Muscle of arm (tissue), 1 donor: ENCODE measurements at regions not wholly inside any gene's neighbourhood (a gene's known extent, or its start where the extent isn't known, plus 50 kb on each side); places are given as distances from the start of the nearest gene placed in this dataset.
"Not testable (repeated sequence)": the region's sequence is repeated elsewhere in the genome, so short reads cannot be mapped to it uniquely, and the experiment has no call there.

ENCODE experiments used
- DNase-seq: peaks from one replicate; pipeline ENCODE4 v3.0.0-alpha.2; 2013

DNA sequence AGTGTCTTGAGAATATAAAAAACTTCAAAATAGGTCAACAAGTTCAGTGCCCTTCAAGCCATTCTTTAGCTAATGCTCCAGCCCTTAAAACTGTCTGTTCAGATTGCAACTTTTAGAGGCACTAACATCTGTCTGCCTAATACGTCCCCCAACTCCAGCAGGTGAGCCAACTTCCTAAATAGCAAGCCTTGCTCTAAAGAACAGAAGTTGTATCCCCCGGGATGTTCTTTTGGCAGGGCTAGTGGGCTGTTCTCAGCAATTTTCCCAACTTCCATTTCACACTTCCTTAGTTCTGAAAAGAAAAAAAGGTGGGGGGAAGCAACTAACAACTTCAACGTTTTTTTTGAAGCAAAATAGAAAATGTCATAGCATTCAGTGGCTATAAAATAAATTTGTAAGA lies 290.0 kb upstream of the PTCHD4 start:
- DNase-seq = peak; percentile 87

DNA sequence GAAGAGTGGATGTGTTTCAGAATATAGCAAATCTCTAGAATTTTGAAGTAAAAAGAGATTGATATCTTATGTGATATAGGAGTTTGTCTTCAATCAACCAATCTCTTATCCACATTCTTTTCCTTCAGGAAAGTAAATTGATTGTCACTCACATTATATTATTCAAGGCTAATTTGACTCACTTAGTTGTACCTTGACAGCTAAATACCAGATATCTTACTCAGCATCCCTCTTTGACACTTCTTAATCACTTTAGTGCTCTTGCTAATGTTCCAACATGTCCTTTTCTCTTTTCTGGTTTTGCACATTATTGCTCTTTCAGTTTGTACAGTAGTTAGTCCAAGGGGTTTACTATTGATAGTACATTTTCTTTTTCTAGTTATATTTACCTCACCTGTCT lies 286.9 kb upstream of the PTCHD4 start:
- DNase-seq = no peak

DNA sequence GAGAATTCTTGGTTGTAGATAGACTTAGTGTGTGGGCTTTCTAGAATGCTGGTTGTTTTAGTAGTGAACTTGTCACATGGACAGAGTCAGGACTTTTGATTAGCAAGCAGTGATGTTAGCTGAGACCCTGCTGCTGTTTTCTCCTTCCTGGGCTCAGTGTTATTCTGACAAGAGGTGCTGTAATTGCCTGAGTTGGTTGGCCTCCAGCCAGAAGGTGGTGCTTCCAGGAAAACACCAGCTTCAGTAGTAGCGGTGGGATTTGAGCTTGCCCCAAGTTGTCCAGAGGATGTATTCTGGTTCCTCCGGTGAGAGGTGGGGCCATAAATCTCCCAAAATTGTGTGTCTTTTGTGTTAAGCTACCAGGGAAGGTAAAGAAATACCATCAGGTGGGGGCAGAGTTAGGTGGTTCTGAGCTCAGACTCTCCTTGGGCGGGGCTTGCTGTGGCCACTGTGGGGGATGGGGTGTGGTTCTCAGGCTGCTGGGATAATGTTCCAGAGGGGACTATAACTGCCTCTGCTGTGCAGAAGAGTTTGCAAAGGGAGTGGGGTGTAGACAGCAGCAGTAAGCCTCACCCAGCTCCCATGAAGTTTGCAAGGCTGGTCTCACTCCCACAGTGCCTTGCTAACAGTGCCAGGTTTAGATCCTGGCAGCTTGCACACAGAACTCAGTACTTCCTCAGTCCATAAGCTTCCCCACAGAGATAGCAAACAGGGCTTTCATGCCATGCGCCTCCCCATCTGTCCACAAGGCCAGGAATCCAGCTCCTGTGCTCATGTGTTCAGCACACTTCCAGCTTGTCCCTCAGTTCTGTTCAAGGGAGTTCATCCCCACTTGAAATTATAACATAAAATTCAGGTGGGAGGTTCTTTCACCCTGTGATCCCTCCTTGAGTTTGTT lies 278.4 kb upstream of the PTCHD4 start:
- DNase-seq = no peak

DNA sequence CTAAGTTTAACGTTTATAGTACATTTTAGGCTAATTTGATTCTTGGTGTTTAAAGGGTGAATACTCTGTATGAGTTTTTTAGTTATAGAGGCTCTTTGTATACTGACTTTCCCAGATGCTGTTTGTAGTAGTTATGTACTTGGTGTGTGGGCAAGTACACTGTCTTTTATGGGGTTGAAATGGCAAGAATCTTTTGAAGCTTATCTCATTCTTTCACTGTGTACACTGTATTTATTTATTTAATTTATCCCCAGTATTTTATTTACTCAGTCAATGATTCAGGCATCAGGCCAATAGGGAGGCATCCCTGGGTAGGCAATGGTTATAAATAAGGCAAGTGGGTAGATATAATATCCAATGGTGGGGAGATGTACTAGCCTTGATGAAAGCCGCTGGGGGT lies 277.0 kb upstream of the PTCHD4 start:
- DNase-seq = no peak

DNA sequence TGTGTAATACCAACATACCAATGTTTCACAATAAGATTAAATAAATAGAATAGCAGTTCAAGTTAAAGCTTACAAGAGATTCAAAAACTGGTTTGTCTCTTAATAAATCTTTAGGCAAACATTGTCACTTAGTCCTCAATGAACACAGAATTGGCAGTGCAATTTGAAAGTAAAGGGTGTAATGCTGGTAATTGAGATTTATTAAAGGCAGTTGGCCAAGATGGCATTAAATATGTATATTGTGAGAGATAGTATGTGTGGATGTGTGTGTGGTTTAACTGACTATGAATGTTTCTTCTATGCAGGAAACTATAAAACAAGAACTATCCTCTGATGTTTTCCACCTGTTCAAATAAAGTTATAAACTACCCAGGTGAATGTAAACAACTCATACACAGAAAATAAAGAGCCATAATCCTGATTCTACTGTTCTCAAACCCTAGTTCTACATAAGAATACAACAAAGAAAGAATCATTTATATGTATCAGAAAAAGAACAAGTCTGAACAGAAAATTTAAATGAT lies 267.9 kb upstream of the PTCHD4 start:
- DNase-seq = no peak

DNA sequence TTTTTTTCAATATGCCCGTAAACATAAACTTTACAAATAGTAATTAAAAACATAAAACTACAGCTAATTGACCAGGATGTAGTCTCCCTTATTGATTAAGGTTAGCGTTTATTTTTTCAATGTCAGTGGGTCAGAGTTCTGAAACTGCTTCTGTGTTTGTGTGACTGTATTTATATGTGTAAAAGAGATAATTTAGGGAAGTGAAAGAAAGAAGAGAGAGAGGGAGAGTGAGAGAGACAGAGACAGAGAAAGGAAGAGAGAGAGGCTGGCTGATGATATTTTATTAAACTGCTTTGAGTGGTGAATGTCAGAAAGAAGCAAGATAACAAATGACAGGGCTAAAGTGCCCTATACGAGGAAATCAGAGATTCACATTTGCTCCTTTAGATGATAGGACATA lies 266.1 kb upstream of the PTCHD4 start:
- DNase-seq = no peak

DNA sequence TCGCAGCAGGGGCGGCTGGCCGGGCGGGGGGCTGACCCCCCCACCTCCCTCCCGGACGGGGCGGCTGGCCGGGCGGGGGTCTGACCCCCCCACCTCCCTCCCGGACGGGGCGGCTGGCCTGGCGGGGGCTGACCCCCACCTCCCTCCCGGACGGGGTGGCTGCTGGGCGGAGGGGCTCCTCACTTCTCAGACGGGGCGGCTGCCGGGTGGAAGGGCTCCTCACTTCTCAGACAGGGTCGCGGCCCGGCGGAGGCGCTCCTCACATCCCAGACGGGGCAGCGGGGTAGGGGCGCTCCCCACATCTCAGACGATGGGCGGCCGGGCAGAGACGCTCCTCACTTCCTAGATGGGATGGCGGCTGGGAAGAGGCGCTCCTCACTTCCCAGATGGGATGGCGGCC lies 260.2 kb upstream of the PTCHD4 start:
- not testable (repeated sequence) for DNase-seq

DNA sequence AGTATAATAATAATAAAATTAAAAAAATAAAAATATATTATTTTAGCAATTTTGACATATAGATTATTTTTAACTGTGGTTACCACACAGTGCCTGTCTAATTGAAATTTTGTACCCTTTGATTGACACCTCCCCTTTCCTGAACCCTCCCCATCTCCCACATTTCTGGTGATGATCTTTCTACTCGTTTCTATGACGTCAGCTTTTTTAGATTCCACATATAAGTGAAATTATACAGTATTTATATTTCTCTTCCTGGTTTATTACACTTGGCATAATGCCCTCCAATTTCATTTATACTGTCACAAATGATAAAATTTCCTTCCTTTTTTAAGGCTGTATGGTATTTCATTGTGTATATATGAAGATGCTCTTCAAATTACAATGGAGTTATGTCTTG lies 258.1 kb upstream of the PTCHD4 start:
- no peak for DNase-seq

DNA sequence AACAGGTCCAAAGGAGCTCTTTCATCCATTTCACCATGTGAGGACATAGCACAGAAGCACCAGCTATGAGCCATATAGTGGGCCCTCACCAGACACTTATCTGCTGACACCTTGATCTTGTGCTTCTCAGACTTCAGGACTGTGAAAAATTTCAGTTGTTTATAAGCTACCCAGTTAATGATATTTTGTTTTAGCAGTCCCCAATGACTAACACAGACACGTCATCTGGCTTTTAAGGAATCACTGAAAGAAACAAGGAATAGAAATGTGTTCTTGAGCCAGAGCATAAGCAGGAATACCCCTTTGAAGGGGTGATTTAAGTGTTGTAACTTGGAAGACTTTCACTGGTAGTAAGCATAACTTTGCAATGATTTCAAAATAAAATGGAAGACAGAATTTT lies 214.7 kb upstream of the PTCHD4 start:
- DNase-seq = no peak

DNA sequence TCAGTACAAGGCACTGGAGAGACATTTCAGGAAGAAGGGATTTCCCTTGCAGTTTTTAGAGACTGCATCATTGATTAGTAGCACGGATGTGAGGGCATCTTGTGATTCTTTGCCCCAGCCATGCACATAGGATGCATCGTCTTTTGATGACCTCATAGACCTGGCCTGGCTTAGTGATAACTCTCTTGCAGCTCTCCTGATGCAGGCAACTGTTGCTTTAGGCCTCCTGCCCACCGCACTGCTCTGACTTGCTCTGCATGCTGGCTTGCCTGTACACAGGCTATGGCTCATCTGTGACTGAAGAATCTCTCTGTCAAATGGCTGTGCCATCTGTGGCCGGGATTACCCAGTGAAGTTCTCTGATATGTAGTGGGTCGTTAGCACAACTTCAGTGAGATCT lies 207.7 kb upstream of the PTCHD4 start:
- no peak for DNase-seq

DNA sequence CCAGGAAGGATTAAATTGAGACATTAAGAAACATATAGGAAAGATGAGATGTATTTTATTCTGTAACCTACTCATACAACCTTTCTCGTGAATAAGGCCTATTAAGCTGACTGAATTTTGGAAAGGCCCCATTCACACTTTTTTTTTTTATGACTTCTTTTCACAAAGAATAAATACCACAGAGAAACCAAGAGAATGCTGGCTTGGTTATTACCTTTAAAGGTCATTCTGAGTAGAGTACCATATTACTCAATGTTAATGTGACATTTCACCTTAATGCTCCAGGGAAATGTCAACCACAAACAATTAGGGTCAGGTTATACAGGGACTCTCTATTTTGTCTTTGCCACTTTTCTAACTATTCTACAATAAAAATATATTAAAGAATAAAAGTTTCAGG lies 204.9 kb upstream of the PTCHD4 start:
- DNase-seq = no peak

DNA sequence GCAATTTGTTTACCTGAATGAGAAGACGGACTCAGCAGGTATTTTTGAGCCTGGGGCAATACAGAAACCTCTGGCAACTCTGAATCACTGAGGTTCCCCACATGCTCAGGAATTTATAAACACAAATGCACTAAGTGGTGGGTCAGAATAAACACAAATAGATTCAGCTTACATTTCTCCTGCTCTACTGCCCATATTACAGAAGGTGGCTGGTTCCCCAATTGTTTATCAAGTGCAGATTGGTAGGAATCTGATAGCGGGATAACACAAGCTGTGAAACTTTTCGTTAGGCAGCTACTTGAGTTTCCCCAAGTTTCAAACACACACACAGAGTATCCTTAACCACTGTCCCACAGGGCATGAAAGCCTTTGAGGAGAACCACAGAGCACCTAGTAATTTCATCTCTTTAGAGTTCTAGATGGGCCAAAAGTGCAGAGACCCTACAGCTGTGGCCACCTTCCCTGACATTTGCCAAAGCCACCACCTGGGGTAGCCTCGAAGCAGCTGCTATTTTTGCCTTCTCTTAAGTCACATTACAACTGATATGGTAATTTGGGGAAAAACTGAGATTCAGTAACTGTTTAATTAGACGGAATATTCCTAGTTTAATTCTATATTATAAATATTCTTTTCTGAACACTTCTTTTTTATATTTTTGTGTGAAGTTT lies 204.2 kb upstream of the PTCHD4 start:
- DNase-seq = no peak

DNA sequence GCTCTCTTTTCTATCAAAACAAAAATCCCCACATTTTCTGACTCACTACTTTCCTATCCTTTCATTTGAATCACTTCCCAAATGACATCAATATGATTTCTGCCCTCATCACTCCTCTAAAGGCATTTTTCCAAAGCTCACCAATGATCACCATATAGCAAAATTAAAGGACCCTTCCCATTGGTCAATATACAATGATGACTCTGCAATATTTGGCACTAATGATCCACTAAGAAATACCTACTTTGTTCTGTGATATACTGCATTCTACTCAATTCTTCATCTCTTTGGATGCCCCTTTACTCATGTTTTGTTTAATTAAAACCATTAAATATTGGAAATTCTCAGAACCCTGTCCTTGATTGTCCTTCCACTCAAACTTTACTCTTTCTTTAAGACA lies 200.3 kb upstream of the PTCHD4 start:
- DNase-seq = no peak

DNA sequence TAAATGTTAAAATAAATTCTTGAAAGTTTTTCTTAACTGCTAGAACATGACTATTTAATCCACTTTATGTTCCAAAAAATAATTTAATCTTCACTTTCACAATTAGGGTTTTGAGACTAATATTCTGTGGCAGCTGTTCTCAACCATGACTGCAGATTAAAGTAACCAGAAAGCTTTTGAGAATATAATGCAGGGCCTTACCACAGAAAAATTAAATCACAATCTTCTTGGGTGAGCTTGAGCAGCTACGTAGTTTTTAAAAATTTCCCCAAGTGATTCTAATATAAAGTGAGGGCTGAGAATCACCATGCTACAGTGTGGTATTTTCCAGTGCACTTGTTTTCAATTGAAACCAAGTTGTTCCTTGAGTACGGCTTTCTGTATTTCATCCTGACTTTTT lies 196.6 kb upstream of the PTCHD4 start:
- DNase-seq = no peak

DNA sequence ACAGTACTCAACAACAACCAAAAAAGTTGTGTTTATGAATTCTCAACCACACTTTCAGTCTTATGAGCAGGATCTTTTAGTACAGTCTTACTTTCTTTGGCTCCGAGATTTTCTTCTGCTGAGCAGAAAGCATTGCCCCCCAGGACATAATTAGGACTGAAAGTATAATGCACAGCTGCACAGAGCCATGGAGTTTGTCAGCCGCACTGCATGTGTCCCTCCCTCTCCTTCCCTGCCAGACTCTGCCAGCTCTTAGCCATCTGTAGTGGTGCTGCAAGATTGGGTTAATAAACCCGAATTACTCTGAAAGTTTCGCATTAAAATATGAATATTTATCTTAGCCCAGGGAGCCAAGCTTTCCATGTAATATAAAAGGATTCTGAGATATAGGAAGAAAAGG lies 179.6 kb upstream of the PTCHD4 start:
- DNase-seq = no peak

DNA sequence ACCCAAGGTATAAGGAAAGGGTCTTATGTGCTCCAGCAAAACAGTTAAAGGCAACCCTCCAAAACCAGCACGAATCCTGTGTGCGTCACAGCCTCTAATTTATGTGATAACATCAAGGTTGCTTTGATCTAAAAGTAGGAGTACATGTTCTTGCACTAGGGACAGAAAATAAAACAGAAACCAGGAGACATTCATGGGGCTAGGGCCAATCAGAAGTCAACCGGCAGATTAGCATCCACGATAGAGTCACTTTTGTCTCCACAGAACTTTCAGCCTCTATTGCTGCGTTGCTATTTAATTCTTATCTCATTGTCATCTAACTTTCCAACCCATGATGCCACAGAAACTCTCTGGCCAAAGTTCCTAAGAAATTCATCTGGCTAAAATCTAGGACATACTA lies 178.8 kb upstream of the PTCHD4 start:
- no peak for DNase-seq

DNA sequence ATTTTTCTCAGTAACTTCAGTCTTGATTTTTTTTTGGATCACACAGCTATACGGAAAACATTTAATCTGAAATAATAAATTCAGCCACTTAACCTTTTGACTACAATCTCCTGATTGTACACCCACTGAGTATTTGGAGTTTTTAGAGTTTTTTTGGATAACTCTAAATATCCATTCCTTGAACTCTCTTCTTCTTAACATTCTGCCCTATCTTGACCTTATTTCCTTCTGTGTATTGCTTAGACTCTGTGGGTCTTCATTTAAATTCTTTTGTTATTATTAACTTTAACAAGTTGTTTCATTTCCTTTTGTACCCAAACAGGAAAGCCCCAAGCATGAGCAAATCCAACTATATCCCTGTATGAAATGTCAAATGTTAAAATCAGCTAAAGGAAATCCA lies 170.2 kb upstream of the PTCHD4 start:
- DNase-seq = no peak

DNA sequence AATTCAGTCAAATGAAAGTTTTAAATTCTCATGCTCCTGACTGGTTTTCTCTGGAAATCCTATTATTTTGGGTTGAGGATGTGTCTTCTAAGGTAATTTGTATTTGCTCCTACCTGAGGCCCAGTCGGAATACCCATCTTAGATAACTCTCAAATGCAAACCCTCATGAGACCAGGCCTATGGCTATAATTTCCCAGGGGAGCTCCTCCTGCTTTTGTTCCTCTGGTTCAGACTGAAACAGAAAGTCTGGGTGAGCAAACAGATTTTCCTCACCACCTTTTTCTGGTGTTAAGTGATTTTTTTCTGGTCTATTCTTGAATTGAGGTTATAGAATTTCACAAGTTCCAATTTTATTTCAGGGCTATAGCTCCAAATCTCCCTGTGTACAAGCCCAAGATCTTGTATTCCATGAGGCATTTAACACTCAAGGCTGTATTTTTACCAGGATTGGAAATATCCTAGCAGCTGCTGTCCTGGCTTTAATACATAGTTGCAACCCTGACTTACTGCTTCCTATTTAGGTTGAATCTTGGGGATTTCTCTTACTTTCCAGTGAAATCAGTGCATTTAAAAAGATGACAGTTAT lies 169.1 kb upstream of the PTCHD4 start:
- DNase-seq = no peak

DNA sequence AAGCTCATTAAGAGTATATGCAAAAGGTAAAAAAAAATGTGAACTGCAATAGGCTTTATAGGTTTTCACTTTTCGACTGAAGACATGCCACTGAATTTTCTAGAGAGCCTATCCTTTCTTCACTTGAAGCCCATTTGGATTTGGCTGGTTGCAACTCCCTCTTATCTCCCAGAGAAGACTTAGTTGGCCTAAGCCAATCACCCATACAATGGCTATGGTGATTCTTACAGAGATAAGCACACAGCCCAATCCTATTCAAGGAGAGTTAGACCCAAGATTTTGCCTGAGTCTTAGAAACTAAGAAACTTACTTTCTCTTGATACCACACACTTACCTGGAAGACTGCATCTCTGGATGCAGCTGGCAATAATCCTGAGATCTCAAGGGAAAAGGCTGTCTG lies 167.3 kb upstream of the PTCHD4 start:
- no peak for DNase-seq

DNA sequence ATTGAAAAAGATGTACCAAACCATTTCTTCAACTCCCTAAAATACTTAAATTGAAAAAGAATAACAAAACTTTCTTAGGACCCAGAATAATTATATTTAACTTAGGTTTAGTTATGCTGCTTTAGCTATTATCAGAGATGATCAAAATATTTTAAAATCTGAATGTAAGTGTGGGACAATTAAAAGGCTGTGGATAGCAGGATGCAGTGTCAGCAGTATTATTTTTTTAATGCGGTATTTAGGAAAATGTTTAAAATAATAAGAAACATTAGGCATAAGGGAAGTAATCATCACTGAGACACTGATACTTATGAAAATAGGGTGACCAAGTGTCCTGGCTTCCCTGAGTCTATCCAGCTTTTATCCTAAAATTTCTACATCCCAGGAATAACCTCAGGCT lies 161.5 kb upstream of the PTCHD4 start:
- no peak for DNase-seq

DNA sequence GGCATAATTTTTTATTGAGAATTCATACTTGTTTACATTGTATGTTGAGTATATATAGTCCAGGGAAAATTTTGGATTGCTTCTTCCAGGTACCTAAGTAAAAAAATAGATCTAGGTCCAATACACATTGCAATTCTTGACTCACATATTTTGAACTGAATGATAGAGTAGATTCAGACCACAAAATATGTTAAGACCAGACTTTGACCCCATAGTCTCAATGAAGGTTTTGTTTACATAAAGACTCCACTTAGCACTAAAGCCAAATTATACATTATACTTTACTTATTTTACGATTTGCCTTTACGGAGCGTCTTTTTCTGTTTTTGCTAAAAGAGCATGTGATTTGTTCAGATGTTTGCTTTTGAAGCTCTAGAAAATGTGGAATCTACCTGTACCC lies 144.1 kb upstream of the PTCHD4 start:
- DNase-seq = no peak

DNA sequence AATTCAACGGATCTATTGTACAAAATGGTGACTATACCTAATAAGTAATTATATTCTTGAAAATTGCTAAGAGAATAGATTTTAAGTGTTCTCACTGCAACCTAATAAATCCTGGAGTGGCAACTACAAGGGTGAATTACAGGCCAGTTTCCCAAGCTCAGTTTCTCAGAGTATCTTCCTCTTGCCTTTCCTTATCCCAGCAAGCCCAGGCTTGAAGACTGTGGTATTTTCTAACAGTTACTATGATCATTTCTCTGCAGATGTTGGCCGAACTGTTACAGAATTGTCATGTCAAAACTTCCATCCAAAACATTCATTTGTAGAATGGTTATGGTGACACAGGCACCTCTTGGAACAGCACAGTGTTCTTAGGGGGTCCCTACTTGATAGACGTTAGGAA lies 138.1 kb upstream of the PTCHD4 start:
- DNase-seq = no peak

DNA sequence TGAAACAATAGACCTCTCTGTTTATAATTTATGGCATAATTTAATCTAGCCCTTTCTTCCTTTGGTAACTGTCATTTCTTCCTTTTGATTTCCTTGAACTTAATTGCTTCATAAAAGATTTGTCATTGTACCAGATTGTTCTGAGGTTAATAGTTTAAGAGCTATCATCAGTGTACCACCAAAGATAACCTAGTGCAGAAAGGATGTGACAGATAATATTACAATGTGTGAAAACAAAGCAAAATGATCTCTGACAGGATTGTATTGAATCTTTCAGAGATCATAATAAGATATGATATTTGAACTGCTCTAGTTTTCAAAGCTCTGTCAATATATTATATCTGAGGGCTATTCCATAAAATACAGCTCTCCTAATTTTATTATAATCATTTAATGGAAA lies 132.1 kb upstream of the PTCHD4 start:
- DNase-seq = no peak
